ENCODE measurements at regions not wholly inside any gene's neighbourhood (a gene's known extent, or its start where the extent isn't known, plus 50 kb on each side); places are given as distances from the start of the nearest gene placed in this dataset.

GRCh38 chr11:32162906-32163305 is 72.0 kb downstream of the RCN1 start:
- no peaks in the 10 kb centered on the region for H3K79me2 ChIP-seq (ENCODE audit: control insufficient read depth, insufficient read depth, low read length)
- H3K36me3 ChIP-seq (ENCODE audit: control insufficient read depth in 2 of 2, extremely low read depth in 1 of 2, insufficient read depth in 2 of 2, low read length in 2 of 2) = no peaks in the 10 kb centered on the region
- FAIRE-seq (no peak), DNase-seq (ENCODE audit: low read depth, low spot score) (no peak)
- no peak overlapping the region for H2AFZ ChIP-seq (ENCODE audit: control insufficient read depth, low read length)
- no peak overlapping the region for H3K4me2 ChIP-seq (ENCODE audit: control insufficient read depth, extremely low read depth, insufficient read depth, low read depth, low read length)
- no peak for TF ChIP-seq EZH2 (IDR thresholded peaks at IDR 0.05; ENCODE audit: low read length)
- no peak for TF ChIP-seq CTCF (optimal IDR thresholded peaks at IDR 0.05 in 1 of 3, IDR thresholded peaks at IDR 0.05 in 1 of 3, conservative IDR thresholded peaks at IDR 0.05 in 1 of 3; ENCODE audit: extremely low read depth in 1 of 3, insufficient read depth in 2 of 3, low read length in 3 of 3)
- H3K27me3 ChIP-seq (ENCODE audit: control insufficient read depth, extremely low read depth, insufficient read depth, low read length) = no peaks in the 10 kb centered on the region
- dilution Hi-C loops (cut with MboI; ENCODE audit: extremely low pct_ligation_motif_present, low sequenced_read_pairs) = no loop called here
- no peak overlapping the region for H3K9ac ChIP-seq (ENCODE audit: control insufficient read depth, extremely low read depth, insufficient read depth, low read length)
- no peaks in the 10 kb centered on the region for H4K20me1 ChIP-seq (ENCODE audit: control insufficient read depth, extremely low read depth, insufficient read depth, low read length)
- no peak overlapping the region for H3K27ac ChIP-seq (ENCODE audit: control insufficient read depth, insufficient read depth, low read length)
- H3K4me3 ChIP-seq (ENCODE audit: control insufficient read depth in 2 of 3, extremely low read depth in 1 of 3, insufficient read depth in 2 of 3, low read depth in 1 of 3, low read length in 3 of 3) = no peak overlapping the region
- no peaks in the 10 kb centered on the region for H3K9me3 ChIP-seq (ENCODE audit: control insufficient read depth, low read depth, low read length)
- H3K9me1 ChIP-seq (ENCODE audit: control insufficient read depth, extremely low read depth, insufficient read depth, low read length) = no peaks in the 10 kb centered on the region
- H3K4me1 ChIP-seq (ENCODE audit: control insufficient read depth, extremely low read depth, insufficient read depth, low read length) = no peaks in the 10 kb centered on the region

GRCh38 chr11:32163557-32163956 is 72.7 kb downstream of the RCN1 start:
- Histone ChIP-seq H3K9me3 (ENCODE audit: control insufficient read depth, low read depth, low read length) (no peaks in the 10 kb centered on the region), H3K4me1 (ENCODE audit: control insufficient read depth, extremely low read depth, insufficient read depth, low read length) (no peaks in the 10 kb centered on the region), H3K27me3 (ENCODE audit: control insufficient read depth, extremely low read depth, insufficient read depth, low read length) (peaks cover 3% of the 10 kb centered on the region), H3K9me1 (ENCODE audit: control insufficient read depth, extremely low read depth, insufficient read depth, low read length) (no peaks in the 10 kb centered on the region), H3K4me3 (ENCODE audit: control insufficient read depth in 2 of 3, extremely low read depth in 1 of 3, insufficient read depth in 2 of 3, low read depth in 1 of 3, low read length in 3 of 3) (no peak overlapping the region), H2AFZ (ENCODE audit: control insufficient read depth, low read length) (no peak overlapping the region), H3K27ac (ENCODE audit: control insufficient read depth, insufficient read depth, low read length) (no peak overlapping the region), H3K4me2 (ENCODE audit: control insufficient read depth, extremely low read depth, insufficient read depth, low read depth, low read length) (no peak overlapping the region), H3K79me2 (ENCODE audit: control insufficient read depth, insufficient read depth, low read length) (no peaks in the 10 kb centered on the region), H3K9ac (ENCODE audit: control insufficient read depth, extremely low read depth, insufficient read depth, low read length) (no peak overlapping the region), H3K36me3 (ENCODE audit: control insufficient read depth in 2 of 2, extremely low read depth in 1 of 2, insufficient read depth in 2 of 2, low read length in 2 of 2) (no peaks in the 10 kb centered on the region), H4K20me1 (ENCODE audit: control insufficient read depth, extremely low read depth, insufficient read depth, low read length) (no peaks in the 10 kb centered on the region)
- no peak for FAIRE-seq
- DNase-seq (ENCODE audit: low read depth, low spot score) = no peak
- dilution Hi-C loops (cut with MboI; ENCODE audit: extremely low pct_ligation_motif_present, low sequenced_read_pairs) = no loop called here
- TF ChIP-seq EZH2 (IDR thresholded peaks at IDR 0.05; ENCODE audit: low read length) (no peak), CTCF (optimal IDR thresholded peaks at IDR 0.05 in 1 of 3, IDR thresholded peaks at IDR 0.05 in 1 of 3, conservative IDR thresholded peaks at IDR 0.05 in 1 of 3; ENCODE audit: extremely low read depth in 1 of 3, insufficient read depth in 2 of 3, low read length in 3 of 3) (no peak)
